ENCODE measurements at regions not wholly inside any gene's neighbourhood (a gene's known extent, or its start where the extent isn't known, plus 50 kb on each side); places are given as distances from the start of the nearest gene placed in this dataset.

- TF ChIP-seq CTCF (IDR thresholded peaks at IDR 0.05): no peak
- no peak for TF ChIP-seq POLR2A (IDR thresholded peaks at IDR 0.05)
Measured at GRCh38 chr4:56187688-56188087, 199.6 kb downstream of the AASDH start.
